Osteocyte (in vitro differentiated cells): ENCODE measurements at regions not wholly inside any gene's neighbourhood (a gene's known extent, or its start where the extent isn't known, plus 50 kb on each side); places are given as distances from the start of the nearest gene placed in this dataset.

Experiments
- DNase-seq: peaks from one replicate; pipeline ENCODE4 v3.0.0; 2021; ENCODE audit warnings: mixed read lengths; ENCODE audit not compliant: unreplicated experiment; ENCODE audit errors: extremely low spot score
- H3K27ac Mint-ChIP-seq: one replicate; pipeline ENCODE4 v1.8.0; 2021; ENCODE audit warnings: mild to moderate bottlenecking, mixed read lengths; ENCODE audit not compliant: unreplicated experiment
- H3K27me3 Mint-ChIP-seq: one replicate; pipeline ENCODE4 v1.8.0; 2021; ENCODE audit warnings: mixed read lengths; ENCODE audit not compliant: unreplicated experiment
- H3K36me3 Mint-ChIP-seq: one replicate; pipeline ENCODE4 v1.8.0; 2021; ENCODE audit warnings: mixed read lengths; ENCODE audit not compliant: unreplicated experiment
- H3K4me1 Mint-ChIP-seq: one replicate; pipeline ENCODE4 v1.8.0; 2021; ENCODE audit warnings: mixed read lengths; ENCODE audit not compliant: unreplicated experiment
- H3K4me3 Mint-ChIP-seq: one replicate; pipeline ENCODE4 v1.8.0; 2021; ENCODE audit warnings: mild to moderate bottlenecking, moderate library complexity, mixed read lengths; ENCODE audit not compliant: unreplicated experiment
- H3K9me3 Mint-ChIP-seq: one replicate; pipeline ENCODE4 v1.8.0; 2021; ENCODE audit warnings: mixed read lengths; ENCODE audit not compliant: unreplicated experiment
- TF ChIP-seq, protein P1 (sequence below): fragments of 200-600 bp; sonication (generic); IDR thresholded peaks from 2 replicates; pipeline ENCODE4 v1.5.0; 2021; ENCODE audit warnings: antibody characterized with exemption, mild to moderate bottlenecking, moderate library complexity

GRCh38 chr19:30630289-30631032 lies 258.3 kb downstream of the ZNF536 start:
- TF ChIP-seq, protein P1, sequence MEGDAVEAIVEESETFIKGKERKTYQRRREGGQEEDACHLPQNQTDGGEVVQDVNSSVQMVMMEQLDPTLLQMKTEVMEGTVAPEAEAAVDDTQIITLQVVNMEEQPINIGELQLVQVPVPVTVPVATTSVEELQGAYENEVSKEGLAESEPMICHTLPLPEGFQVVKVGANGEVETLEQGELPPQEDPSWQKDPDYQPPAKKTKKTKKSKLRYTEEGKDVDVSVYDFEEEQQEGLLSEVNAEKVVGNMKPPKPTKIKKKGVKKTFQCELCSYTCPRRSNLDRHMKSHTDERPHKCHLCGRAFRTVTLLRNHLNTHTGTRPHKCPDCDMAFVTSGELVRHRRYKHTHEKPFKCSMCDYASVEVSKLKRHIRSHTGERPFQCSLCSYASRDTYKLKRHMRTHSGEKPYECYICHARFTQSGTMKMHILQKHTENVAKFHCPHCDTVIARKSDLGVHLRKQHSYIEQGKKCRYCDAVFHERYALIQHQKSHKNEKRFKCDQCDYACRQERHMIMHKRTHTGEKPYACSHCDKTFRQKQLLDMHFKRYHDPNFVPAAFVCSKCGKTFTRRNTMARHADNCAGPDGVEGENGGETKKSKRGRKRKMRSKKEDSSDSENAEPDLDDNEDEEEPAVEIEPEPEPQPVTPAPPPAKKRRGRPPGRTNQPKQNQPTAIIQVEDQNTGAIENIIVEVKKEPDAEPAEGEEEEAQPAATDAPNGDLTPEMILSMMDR, result no peak
- no peak for DNase-seq
- H3K4me3 Mint-ChIP-seq, result no peak overlapping the region
- peaks cover 7% of the 10 kb centered on the region for H3K9me3 Mint-ChIP-seq
- H3K36me3 Mint-ChIP-seq, result no peaks in the 10 kb centered on the region
- H3K4me1 Mint-ChIP-seq, result no peaks in the 10 kb centered on the region
- H3K27me3 Mint-ChIP-seq, result no peaks in the 10 kb centered on the region
- H3K27ac Mint-ChIP-seq, result no peak overlapping the region

DNA sequence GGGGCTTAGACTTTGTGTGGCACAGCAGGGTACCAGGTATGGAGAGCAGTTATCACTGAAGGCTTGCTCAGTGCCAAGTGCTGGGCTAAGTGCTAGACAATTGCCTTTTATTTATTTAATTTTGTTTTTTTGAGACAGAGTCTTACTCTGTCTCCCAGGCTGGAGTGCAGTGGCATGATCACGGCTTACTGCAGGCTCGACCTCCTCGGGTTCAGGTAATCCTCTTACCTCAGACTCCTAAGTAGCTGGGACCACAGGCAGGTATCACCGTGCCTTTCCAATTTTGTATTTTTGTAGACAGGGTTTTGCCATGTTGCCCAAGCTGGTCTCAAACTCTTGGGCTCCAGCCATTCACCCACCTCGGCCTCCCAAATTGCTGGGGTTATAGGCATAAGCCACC lies 256.9 kb downstream of the ZNF536 start:
- H3K4me1 Mint-ChIP-seq, result no peaks in the 10 kb centered on the region
- no peak overlapping the region for H3K4me3 Mint-ChIP-seq
- H3K9me3 Mint-ChIP-seq, result peaks cover 6% of the 10 kb centered on the region
- H3K27me3 Mint-ChIP-seq, result no peaks in the 10 kb centered on the region
- TF ChIP-seq, protein P1, result no peak
- DNase-seq, result no peak
- H3K36me3 Mint-ChIP-seq, result no peaks in the 10 kb centered on the region
- H3K27ac Mint-ChIP-seq, result no peak overlapping the region

GRCh38 chr19:30626626-30626966 lies 254.4 kb downstream of the ZNF536 start:
- H3K27me3 Mint-ChIP-seq, result no peaks in the 10 kb centered on the region
- TF ChIP-seq, protein P1, result no peak
- peaks cover 2% of the 10 kb centered on the region for H3K36me3 Mint-ChIP-seq
- H3K4me1 Mint-ChIP-seq, result no peaks in the 10 kb centered on the region
- no peak overlapping the region for H3K4me3 Mint-ChIP-seq
- peaks cover 19% of the 10 kb centered on the region for H3K9me3 Mint-ChIP-seq
- H3K27ac Mint-ChIP-seq, result no peak overlapping the region
- DNase-seq, result no peak

GRCh38 chr19:30625947-30626625 lies 253.9 kb downstream of the ZNF536 start:
- no peak for DNase-seq
- TF ChIP-seq, protein P1, result no peak
- no peaks in the 10 kb centered on the region for H3K4me1 Mint-ChIP-seq
- peaks cover 2% of the 10 kb centered on the region for H3K36me3 Mint-ChIP-seq
- peaks cover 19% of the 10 kb centered on the region for H3K9me3 Mint-ChIP-seq
- no peaks in the 10 kb centered on the region for H3K27me3 Mint-ChIP-seq
- H3K27ac Mint-ChIP-seq, result no peak overlapping the region
- no peak overlapping the region for H3K4me3 Mint-ChIP-seq

- Mint-ChIP-seq H3K27me3 (no peaks in the 10 kb centered on the region), H3K36me3 (peaks cover 2% of the 10 kb centered on the region), H3K4me3 (no peak overlapping the region), H3K27ac (no peak overlapping the region), H3K9me3 (peaks cover 19% of the 10 kb centered on the region), H3K4me1 (no peaks in the 10 kb centered on the region)
- DNase-seq, result no peak
- TF ChIP-seq, protein P1, result no peak
Measured at GRCh38 chr19:30622276-30622675, 250.1 kb downstream of the ZNF536 start.
